SU-DHL-6 (cell line): ENCODE measurements at regions not wholly inside any gene's neighbourhood (a gene's known extent, or its start where the extent isn't known, plus 50 kb on each side); places are given as distances from the start of the nearest gene placed in this dataset.

Source experiments
- EZH2phosphoT487 ChIP-seq: fragments of 200-600 bp; sonication (generic), shearing (Covaris generic); conservative IDR thresholded peaks from 2 replicates; pipeline ENCODE4 v1.6.1; 2018; ENCODE audit warnings: mild to moderate bottlenecking, antibody characterized with exemption, low read length, moderate library complexity, mixed read lengths
- TF ChIP-seq, protein P1 (sequence below): fragments of 200-600 bp; sonication (generic); IDR thresholded peaks from one replicate; pipeline ENCODE4 v1.5.1; 2017; ENCODE audit warnings: antibody characterized with exemption, mild to moderate bottlenecking, low read length, moderate library complexity; ENCODE audit not compliant: insufficient read depth, poor library complexity, severe bottlenecking

- TF ChIP-seq, protein P1, sequence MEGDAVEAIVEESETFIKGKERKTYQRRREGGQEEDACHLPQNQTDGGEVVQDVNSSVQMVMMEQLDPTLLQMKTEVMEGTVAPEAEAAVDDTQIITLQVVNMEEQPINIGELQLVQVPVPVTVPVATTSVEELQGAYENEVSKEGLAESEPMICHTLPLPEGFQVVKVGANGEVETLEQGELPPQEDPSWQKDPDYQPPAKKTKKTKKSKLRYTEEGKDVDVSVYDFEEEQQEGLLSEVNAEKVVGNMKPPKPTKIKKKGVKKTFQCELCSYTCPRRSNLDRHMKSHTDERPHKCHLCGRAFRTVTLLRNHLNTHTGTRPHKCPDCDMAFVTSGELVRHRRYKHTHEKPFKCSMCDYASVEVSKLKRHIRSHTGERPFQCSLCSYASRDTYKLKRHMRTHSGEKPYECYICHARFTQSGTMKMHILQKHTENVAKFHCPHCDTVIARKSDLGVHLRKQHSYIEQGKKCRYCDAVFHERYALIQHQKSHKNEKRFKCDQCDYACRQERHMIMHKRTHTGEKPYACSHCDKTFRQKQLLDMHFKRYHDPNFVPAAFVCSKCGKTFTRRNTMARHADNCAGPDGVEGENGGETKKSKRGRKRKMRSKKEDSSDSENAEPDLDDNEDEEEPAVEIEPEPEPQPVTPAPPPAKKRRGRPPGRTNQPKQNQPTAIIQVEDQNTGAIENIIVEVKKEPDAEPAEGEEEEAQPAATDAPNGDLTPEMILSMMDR: no peak
- no peak for TF ChIP-seq EZH2phosphoT487
Measured at GRCh38 chr2:138176862-138177439, 212.7 kb downstream of the HNMT start.
